H1 (cell line): ENCODE measurements at regions not wholly inside any gene's neighbourhood (a gene's known extent, or its start where the extent isn't known, plus 50 kb on each side); places are given as distances from the start of the nearest gene placed in this dataset.

Experiments used
- CBX5 ChIP-seq: fragments of 300-800, 300-1000 bp; sonication (generic); IDR thresholded peaks from 2 replicates; pipeline ENCODE4 v1.7.1; 2016; ENCODE audit warnings: antibody characterized with exemption, low read length, low read depth
- CTBP2 ChIP-seq: IDR thresholded peaks from 2 replicates; pipeline ENCODE4 v1.7.0; 2011; ENCODE audit warnings: borderline replicate concordance, mild to moderate bottlenecking, moderate library complexity, mixed read lengths, low read length; ENCODE audit not compliant: insufficient read depth, insufficient read length
- EGR1 ChIP-seq: IDR thresholded peaks from 2 replicates; pipeline ENCODE4 v1.6.1; 2011; ENCODE audit warnings: low read depth, low read length, borderline replicate concordance
- FOSL1 ChIP-seq: IDR thresholded peaks from 2 replicates; pipeline ENCODE4 v1.6.1; 2011; ENCODE audit warnings: mild to moderate bottlenecking, low read depth, low read length, moderate library complexity; ENCODE audit not compliant: insufficient read depth
- SP1 ChIP-seq: IDR thresholded peaks from 2 replicates; pipeline ENCODE4 v1.6.1; 2011; ENCODE audit warnings: low read depth, low read length

- TF ChIP-seq CTBP2 (no peak), FOSL1 (no peak), SP1 (no peak), EGR1 (no peak), CBX5 (no peak)
- TF ChIP-seq, all 59 proteins: peak for 0
These were observed 70.3 kb downstream of the ZCCHC12 start (continued) for GRCh38 chrX:118893923-118894322.
